ENCODE measurements at regions not wholly inside any gene's neighbourhood (a gene's known extent, or its start where the extent isn't known, plus 50 kb on each side); places are given as distances from the start of the nearest gene placed in this dataset.

- TF ChIP-seq EZH2phosphoT487 (conservative IDR thresholded peaks at IDR 0.05; ENCODE audit: low read length) (no peak), CTCF (IDR thresholded peaks at IDR 0.05; ENCODE audit: insufficient read depth, low read length, poor library complexity, severe bottlenecking) (no peak)
Observed at GRCh38 chr4:3836756-3837601, 70.8 kb downstream of the ADRA2C start.
